MCF 10A (cell line): ENCODE measurements at regions not wholly inside any gene's neighbourhood (a gene's known extent, or its start where the extent isn't known, plus 50 kb on each side); places are given as distances from the start of the nearest gene placed in this dataset.
A peak's percentile ranks its signal among the peaks of the same experiment; 100 is the strongest.

Experiments used
- BruUV-seq: library from RNA; stranded (reverse); fragments of 400-500 nt; replicated peaks from 2 replicates; lab custom pipeline; 2021; lab: Mats Ljungman, UMichigan
- CTCF ChIA-PET: fragments of 300-600 bp; sonication (Branson Sonifier 250); formaldehyde crosslinking; extraction: SDS; loops from one replicate; lab custom pipeline; 2021; ENCODE audit warnings: antibody characterized with exemption, inconsistent platforms; lab: Yijun Ruan, JAX
- POLR2A ChIA-PET: fragments of 300-600, 350-650 bp; sonication (Branson Sonifier 250); formaldehyde crosslinking; extraction: SDS; loops from one replicate; lab custom pipeline; 2020; ENCODE audit warnings: antibody characterized with exemption, inconsistent platforms; lab: Yijun Ruan, JAX
- DNase-seq: peaks from one replicate; pipeline ENCODE4 v3.0.0-alpha.2; 2018; ENCODE audit not compliant: unreplicated experiment
- H3K27ac Mint-ChIP-seq: one replicate; pipeline ENCODE4 v1.8.0; 2022; ENCODE audit warnings: mild to moderate bottlenecking, low read depth, mixed read lengths; ENCODE audit not compliant: unreplicated experiment
- H3K27me3 Mint-ChIP-seq: one replicate; pipeline ENCODE4 v1.8.0; 2022; ENCODE audit warnings: mixed read lengths; ENCODE audit not compliant: insufficient read depth, unreplicated experiment
- H3K36me3 Mint-ChIP-seq: one replicate; pipeline ENCODE4 v1.8.0; 2022; ENCODE audit warnings: mild to moderate bottlenecking, moderate library complexity, mixed read lengths; ENCODE audit not compliant: insufficient read depth, unreplicated experiment
- H3K4me1 Mint-ChIP-seq: one replicate; pipeline ENCODE4 v1.8.0; 2022; ENCODE audit warnings: mixed read lengths; ENCODE audit not compliant: insufficient read depth, unreplicated experiment
- H3K4me3 Mint-ChIP-seq: one replicate; pipeline ENCODE4 v1.8.0; 2022; ENCODE audit warnings: mild to moderate bottlenecking, moderate library complexity, mixed read lengths; ENCODE audit not compliant: unreplicated experiment
- H3K9me3 Mint-ChIP-seq: one replicate; pipeline ENCODE4 v1.8.0; 2022; ENCODE audit warnings: mixed read lengths; ENCODE audit not compliant: unreplicated experiment
- CTCF ChIP-seq: fragments of 200-600 bp; IDR thresholded peaks from one replicate; pipeline ENCODE4 v1.8.0; 2022; ENCODE audit warnings: antibody characterized with exemption, mild to moderate bottlenecking; ENCODE audit not compliant: unreplicated experiment
- intact Hi-C: fragments of 100-400 bp; cut with micrococcal nuclease; formaldehyde crosslinking; loops from 2 replicates; pipeline ENCODE4 v1.14.1; 2022

- POLR2A ChIA-PET, result interaction anchor here (1.4 to 1.9 kb wide), 2 partner anchors 12 to 22 kb away, joined by 6 to 8 read pairs; no protein-coding TSS in a partner anchor
- Mint-ChIP-seq H3K27ac (peak overlapping the region; percentile 86), H3K4me3 (peak overlapping the region; percentile 56), H3K9me3 (no peaks in the 10 kb centered on the region), H3K4me1 (peaks cover 49% of the 10 kb centered on the region), H3K36me3 (peaks cover 5% of the 10 kb centered on the region), H3K27me3 (no peaks in the 10 kb centered on the region)
- CTCF ChIA-PET, result no interaction called here
- peak; percentile 52 for DNase-seq
- intact Hi-C loops, result no loop called here
- BruUV-seq, result no TSS peak
- no peak for TF ChIP-seq CTCF
These were observed 97.4 kb upstream of the ADGRL2 start for GRCh38 chr1:81703391-81703755.

GRCh38 chr1:81702903-81703302 lies 97.8 kb upstream of the ADGRL2 start:
- CTCF ChIA-PET, result interaction anchor here (0.7 kb wide), 1 partner anchor 138 kb away, joined by 3 read pairs; no protein-coding TSS in a partner anchor
- POLR2A ChIA-PET, result interaction anchor here (0.7 to 1.9 kb wide), 3 partner anchors 12 to 1405 kb away, joined by 3 to 8 read pairs (median 6); no protein-coding TSS in a partner anchor
- H3K9me3 Mint-ChIP-seq, result no peaks in the 10 kb centered on the region
- peak; percentile 94 for DNase-seq
- H3K4me1 Mint-ChIP-seq, result peaks cover 49% of the 10 kb centered on the region
- H3K36me3 Mint-ChIP-seq, result peaks cover 5% of the 10 kb centered on the region
- H3K27ac Mint-ChIP-seq, result peak overlapping the region; percentile 86
- intact Hi-C loops, result no loop called here
- peak overlapping the region; percentile 56 for H3K4me3 Mint-ChIP-seq
- BruUV-seq, result no TSS peak
- no peaks in the 10 kb centered on the region for H3K27me3 Mint-ChIP-seq
- TF ChIP-seq CTCF, result no peak

- ChIA-PET CTCF (interaction anchor here (0.7 to 1.0 kb wide), 3 partner anchors 33 to 153 kb away, joined by 3 to 4 read pairs (median 3); no protein-coding TSS in a partner anchor), POLR2A (interaction anchor here (1.4 to 1.9 kb wide), 2 partner anchors 13 to 21 kb away, joined by 6 to 8 read pairs; no protein-coding TSS in a partner anchor)
- no peak overlapping the region for H3K4me3 Mint-ChIP-seq
- TF ChIP-seq CTCF, result no peak
- H3K27ac Mint-ChIP-seq, result no peak overlapping the region
- BruUV-seq, result no TSS peak
- peaks cover 5% of the 10 kb centered on the region for H3K36me3 Mint-ChIP-seq
- H3K27me3 Mint-ChIP-seq, result no peaks in the 10 kb centered on the region
- no peaks in the 10 kb centered on the region for H3K9me3 Mint-ChIP-seq
- no peak for DNase-seq
- intact Hi-C loops, result no loop called here
- H3K4me1 Mint-ChIP-seq, result peaks cover 47% of the 10 kb centered on the region
These were observed 98.5 kb upstream of the ADGRL2 start for GRCh38 chr1:81702079-81702715.

GRCh38 chr1:81700728-81701470 lies 99.8 kb upstream of the ADGRL2 start:
- Mint-ChIP-seq H3K36me3 (peaks cover 5% of the 10 kb centered on the region), H3K4me1 (peaks cover 36% of the 10 kb centered on the region), H3K27me3 (no peaks in the 10 kb centered on the region), H3K4me3 (no peak overlapping the region), H3K27ac (no peak overlapping the region), H3K9me3 (no peaks in the 10 kb centered on the region)
- intact Hi-C loops, result no loop called here
- ChIA-PET CTCF (no interaction called here), POLR2A (no interaction called here)
- DNase-seq, result no peak
- no peak for TF ChIP-seq CTCF
- BruUV-seq, result no TSS peak
